HAP-1 (cell line): ENCODE measurements at regions not wholly inside any gene's neighbourhood (a gene's known extent, or its start where the extent isn't known, plus 50 kb on each side); places are given as distances from the start of the nearest gene placed in this dataset.
"Not testable (repeated sequence)": the region's sequence is repeated elsewhere in the genome, so short reads cannot be mapped to it uniquely, and the experiment has no call there.

Experiments used
- DNase-seq, 2 experiments: peaks; one replicate each; pipeline ENCODE4 v3.0.0-alpha.2; 2016 to 2020; ENCODE audit warnings: low spot score in 2 of 2
- H3K27me3 ChIP-seq: fragments of 250-450 bp; sonication (Bioruptor Pico); 2 replicates; pipeline ENCODE4 v1.5.1; 2020; ENCODE audit warnings: low read depth, mild to moderate bottlenecking, moderate library complexity
- H3K36me3 ChIP-seq: fragments of 250-450 bp; sonication (Bioruptor Pico); replicated peaks from 2 replicates; pipeline ENCODE4 v1.5.1; 2020; ENCODE audit warnings: mild to moderate bottlenecking
- H3K4me1 ChIP-seq: fragments of 250-450 bp; sonication (Bioruptor Pico); 2 replicates; pipeline ENCODE4 v1.5.1; 2020; ENCODE audit warnings: mild to moderate bottlenecking
- H3K4me3 ChIP-seq: fragments of 250-450 bp; sonication (Bioruptor Pico); 2 replicates; pipeline ENCODE4 v1.5.1; 2020; ENCODE audit warnings: mild to moderate bottlenecking, moderate library complexity
- H3K9me3 ChIP-seq: fragments of 250-450 bp; sonication (Bioruptor Pico); 2 replicates; pipeline ENCODE4 v1.5.1; 2020; ENCODE audit warnings: mild to moderate bottlenecking, moderate library complexity
- in situ Hi-C: fragments of 300-500 bp; cut with MboI; formaldehyde crosslinking; loops from 3 replicates; pipeline ENCODE4 v1.14.3; 2020; ENCODE audit warnings: low sequenced_read_pairs, inconsistent platforms, mixed read lengths

- no peaks in the 10 kb centered on the region for H3K36me3 ChIP-seq
- peaks cover 8% of the 10 kb centered on the region for H3K4me1 ChIP-seq
- H3K4me3 ChIP-seq, result no peak overlapping the region
- in situ Hi-C loops, result no loop called here
- no peak for DNase-seq
- no peaks in the 10 kb centered on the region for H3K9me3 ChIP-seq
- peaks cover 22% of the 10 kb centered on the region for H3K27me3 ChIP-seq
These were observed 207.5 kb downstream of the ZNF608 start for GRCh38 chr5:124538931-124539330.

GRCh38 chr5:124538191-124538590 lies 208.2 kb downstream of the ZNF608 start:
- in situ Hi-C loops, result no loop called here
- DNase-seq, result no peak
- no peaks in the 10 kb centered on the region for H3K36me3 ChIP-seq
- no peaks in the 10 kb centered on the region for H3K9me3 ChIP-seq
- H3K27me3 ChIP-seq, result peaks cover 19% of the 10 kb centered on the region
- no peak overlapping the region for H3K4me3 ChIP-seq
- H3K4me1 ChIP-seq, result peaks cover 8% of the 10 kb centered on the region

- H3K9me3 ChIP-seq, result no peaks in the 10 kb centered on the region
- peaks cover 13% of the 10 kb centered on the region for H3K27me3 ChIP-seq
- in situ Hi-C loops, result no loop called here
- peaks cover 8% of the 10 kb centered on the region for H3K4me1 ChIP-seq
- no peaks in the 10 kb centered on the region for H3K36me3 ChIP-seq
- no peak for DNase-seq
- H3K4me3 ChIP-seq, result no peak overlapping the region
These were observed 208.9 kb downstream of the ZNF608 start for GRCh38 chr5:124537522-124537921.

GRCh38 chr5:124537107-124537506 lies 209.3 kb downstream of the ZNF608 start:
- Histone ChIP-seq H3K4me1 (peaks cover 8% of the 10 kb centered on the region), H3K4me3 (no peak overlapping the region), H3K9me3 (no peaks in the 10 kb centered on the region), H3K27me3 (peaks cover 10% of the 10 kb centered on the region), H3K36me3 (no peaks in the 10 kb centered on the region)
- DNase-seq, result peak; percentile 74 to 91
- in situ Hi-C loops, result no loop called here

- DNase-seq, result no peak
- Histone ChIP-seq H3K4me3 (no peak overlapping the region), H3K36me3 (no peaks in the 10 kb centered on the region), H3K27me3 (peaks cover 10% of the 10 kb centered on the region), H3K4me1 (peaks cover 8% of the 10 kb centered on the region), H3K9me3 (no peaks in the 10 kb centered on the region)
- in situ Hi-C loops, result no loop called here
These were observed 210.1 kb downstream of the ZNF608 start for GRCh38 chr5:124536333-124536732.

- H3K36me3 ChIP-seq, result no peaks in the 10 kb centered on the region
- H3K4me3 ChIP-seq, result no peak overlapping the region
- no peaks in the 10 kb centered on the region; the same call in 1 of the 2 replicates for H3K4me1 ChIP-seq
- in situ Hi-C loops, result no loop called here
- no peak for DNase-seq
- H3K9me3 ChIP-seq, result no peaks in the 10 kb centered on the region
- no peaks in the 10 kb centered on the region for H3K27me3 ChIP-seq
These were observed 215.5 kb downstream of the ZNF608 start for GRCh38 chr5:124530916-124531315.

GRCh38 chr5:124528838-124529237 lies 217.6 kb downstream of the ZNF608 start:
- no peak for DNase-seq
- no peaks in the 10 kb centered on the region; the same call in 1 of the 2 replicates for H3K4me1 ChIP-seq
- in situ Hi-C loops, result no loop called here
- H3K36me3 ChIP-seq, result no peaks in the 10 kb centered on the region
- H3K27me3 ChIP-seq, result no peaks in the 10 kb centered on the region
- no peaks in the 10 kb centered on the region for H3K9me3 ChIP-seq
- no peak overlapping the region for H3K4me3 ChIP-seq

GRCh38 chr5:124527220-124527991 lies 219.0 kb downstream of the ZNF608 start:
- peak in 1 of 2 experiments; percentile 26 for DNase-seq
- in situ Hi-C loops, result no loop called here
- Histone ChIP-seq H3K4me3 (no peak overlapping the region), H3K9me3 (no peaks in the 10 kb centered on the region), H3K27me3 (no peaks in the 10 kb centered on the region), H3K36me3 (no peaks in the 10 kb centered on the region), H3K4me1 (no peaks in the 10 kb centered on the region; the same call in 1 of the 2 replicates)

GRCh38 chr5:124526079-124526478 lies 220.4 kb downstream of the ZNF608 start:
- H3K36me3 ChIP-seq, DNase-seq, H3K4me3 ChIP-seq, H3K4me1 ChIP-seq, H3K27me3 ChIP-seq, in situ Hi-C loops, H3K9me3 ChIP-seq: not testable (repeated sequence)

- DNase-seq, result no peak
- Histone ChIP-seq H3K36me3 (no peaks in the 10 kb centered on the region), H3K4me1 (peaks cover 6% of the 10 kb centered on the region), H3K27me3 (no peaks in the 10 kb centered on the region), H3K9me3 (no peaks in the 10 kb centered on the region), H3K4me3 (no peak overlapping the region)
- in situ Hi-C loops, result no loop called here
These were observed 221.7 kb downstream of the ZNF608 start for GRCh38 chr5:124524552-124525232.

- Histone ChIP-seq H3K27me3 (no peaks in the 10 kb centered on the region), H3K36me3 (no peaks in the 10 kb centered on the region), H3K4me1 (peaks cover 6% of the 10 kb centered on the region), H3K4me3 (no peak overlapping the region), H3K9me3 (no peaks in the 10 kb centered on the region)
- no peak for DNase-seq
- in situ Hi-C loops, result no loop called here
These were observed 222.5 kb downstream of the ZNF608 start for GRCh38 chr5:124523897-124524296.

GRCh38 chr5:124522992-124523391 lies 223.4 kb downstream of the ZNF608 start:
- no peak for DNase-seq
- Histone ChIP-seq H3K9me3 (no peaks in the 10 kb centered on the region), H3K36me3 (no peaks in the 10 kb centered on the region), H3K27me3 (no peaks in the 10 kb centered on the region), H3K4me3 (no peak overlapping the region), H3K4me1 (peaks cover 6% of the 10 kb centered on the region)
- in situ Hi-C loops, result no loop called here

- DNase-seq, result no peak
- H3K27me3 ChIP-seq, result no peaks in the 10 kb centered on the region
- in situ Hi-C loops, result no loop called here
- H3K4me3 ChIP-seq, result no peak overlapping the region
- peaks cover 6% of the 10 kb centered on the region for H3K4me1 ChIP-seq
- no peaks in the 10 kb centered on the region for H3K9me3 ChIP-seq
- H3K36me3 ChIP-seq, result no peaks in the 10 kb centered on the region
These were observed 224.8 kb downstream of the ZNF608 start for GRCh38 chr5:124521461-124522230.

- H3K27me3 ChIP-seq, result no peaks in the 10 kb centered on the region
- no peak for DNase-seq
- no peaks in the 10 kb centered on the region for H3K9me3 ChIP-seq
- H3K4me3 ChIP-seq, result no peak overlapping the region
- in situ Hi-C loops, result no loop called here
- no peaks in the 10 kb centered on the region for H3K36me3 ChIP-seq
- H3K4me1 ChIP-seq, result peaks cover 21% of the 10 kb centered on the region
These were observed 227.0 kb downstream of the ZNF608 start for GRCh38 chr5:124519396-124519795.
